ENCODE measurements at regions not wholly inside any gene's neighbourhood (a gene's known extent, or its start where the extent isn't known, plus 50 kb on each side); places are given as distances from the start of the nearest gene placed in this dataset.

DNA sequence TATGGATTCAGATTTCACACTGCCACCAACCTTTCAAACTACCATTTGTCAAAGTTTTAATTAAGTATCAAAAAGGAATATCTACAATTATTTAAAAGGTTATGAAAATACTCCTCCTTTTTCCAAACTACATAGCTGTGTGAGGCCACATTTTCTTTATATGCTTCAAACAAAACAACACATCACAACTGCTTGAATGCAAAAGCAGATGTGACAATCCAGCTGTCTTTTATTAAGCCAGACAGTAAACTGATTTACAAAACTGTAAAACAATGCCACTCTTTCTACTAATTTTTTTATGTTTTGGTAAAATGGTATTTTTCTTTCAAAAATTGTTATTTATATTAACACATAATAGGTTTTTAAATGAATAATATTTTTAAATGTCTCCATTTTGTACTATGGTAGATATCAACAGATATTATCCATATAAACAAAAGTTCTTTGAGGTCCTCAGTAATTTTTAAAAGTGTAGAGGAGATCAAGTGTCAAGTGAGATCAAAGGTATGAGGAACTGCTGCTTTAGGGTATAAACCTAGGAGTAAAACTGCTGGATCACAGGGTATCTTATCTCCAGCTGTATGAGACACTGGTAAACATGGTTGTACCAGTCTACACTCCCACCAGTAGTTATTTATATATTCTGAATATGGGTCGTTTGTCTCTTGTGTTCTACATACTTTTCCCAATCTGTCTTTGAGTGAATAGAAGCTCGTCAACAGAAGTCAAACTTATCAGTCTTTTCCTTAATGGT is 68.8 kb upstream of the SERTAD2 start:
- TF ChIP-seq, protein P1, sequence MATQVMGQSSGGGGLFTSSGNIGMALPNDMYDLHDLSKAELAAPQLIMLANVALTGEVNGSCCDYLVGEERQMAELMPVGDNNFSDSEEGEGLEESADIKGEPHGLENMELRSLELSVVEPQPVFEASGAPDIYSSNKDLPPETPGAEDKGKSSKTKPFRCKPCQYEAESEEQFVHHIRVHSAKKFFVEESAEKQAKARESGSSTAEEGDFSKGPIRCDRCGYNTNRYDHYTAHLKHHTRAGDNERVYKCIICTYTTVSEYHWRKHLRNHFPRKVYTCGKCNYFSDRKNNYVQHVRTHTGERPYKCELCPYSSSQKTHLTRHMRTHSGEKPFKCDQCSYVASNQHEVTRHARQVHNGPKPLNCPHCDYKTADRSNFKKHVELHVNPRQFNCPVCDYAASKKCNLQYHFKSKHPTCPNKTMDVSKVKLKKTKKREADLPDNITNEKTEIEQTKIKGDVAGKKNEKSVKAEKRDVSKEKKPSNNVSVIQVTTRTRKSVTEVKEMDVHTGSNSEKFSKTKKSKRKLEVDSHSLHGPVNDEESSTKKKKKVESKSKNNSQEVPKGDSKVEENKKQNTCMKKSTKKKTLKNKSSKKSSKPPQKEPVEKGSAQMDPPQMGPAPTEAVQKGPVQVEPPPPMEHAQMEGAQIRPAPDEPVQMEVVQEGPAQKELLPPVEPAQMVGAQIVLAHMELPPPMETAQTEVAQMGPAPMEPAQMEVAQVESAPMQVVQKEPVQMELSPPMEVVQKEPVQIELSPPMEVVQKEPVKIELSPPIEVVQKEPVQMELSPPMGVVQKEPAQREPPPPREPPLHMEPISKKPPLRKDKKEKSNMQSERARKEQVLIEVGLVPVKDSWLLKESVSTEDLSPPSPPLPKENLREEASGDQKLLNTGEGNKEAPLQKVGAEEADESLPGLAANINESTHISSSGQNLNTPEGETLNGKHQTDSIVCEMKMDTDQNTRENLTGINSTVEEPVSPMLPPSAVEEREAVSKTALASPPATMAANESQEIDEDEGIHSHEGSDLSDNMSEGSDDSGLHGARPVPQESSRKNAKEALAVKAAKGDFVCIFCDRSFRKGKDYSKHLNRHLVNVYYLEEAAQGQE (IDR thresholded peaks at IDR 0.05): no peak
- TF ChIP-seq, protein P2, sequence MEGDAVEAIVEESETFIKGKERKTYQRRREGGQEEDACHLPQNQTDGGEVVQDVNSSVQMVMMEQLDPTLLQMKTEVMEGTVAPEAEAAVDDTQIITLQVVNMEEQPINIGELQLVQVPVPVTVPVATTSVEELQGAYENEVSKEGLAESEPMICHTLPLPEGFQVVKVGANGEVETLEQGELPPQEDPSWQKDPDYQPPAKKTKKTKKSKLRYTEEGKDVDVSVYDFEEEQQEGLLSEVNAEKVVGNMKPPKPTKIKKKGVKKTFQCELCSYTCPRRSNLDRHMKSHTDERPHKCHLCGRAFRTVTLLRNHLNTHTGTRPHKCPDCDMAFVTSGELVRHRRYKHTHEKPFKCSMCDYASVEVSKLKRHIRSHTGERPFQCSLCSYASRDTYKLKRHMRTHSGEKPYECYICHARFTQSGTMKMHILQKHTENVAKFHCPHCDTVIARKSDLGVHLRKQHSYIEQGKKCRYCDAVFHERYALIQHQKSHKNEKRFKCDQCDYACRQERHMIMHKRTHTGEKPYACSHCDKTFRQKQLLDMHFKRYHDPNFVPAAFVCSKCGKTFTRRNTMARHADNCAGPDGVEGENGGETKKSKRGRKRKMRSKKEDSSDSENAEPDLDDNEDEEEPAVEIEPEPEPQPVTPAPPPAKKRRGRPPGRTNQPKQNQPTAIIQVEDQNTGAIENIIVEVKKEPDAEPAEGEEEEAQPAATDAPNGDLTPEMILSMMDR (IDR thresholded peaks at IDR 0.05; ENCODE audit: low read depth, low read length, missing input control): no peak
- TF ChIP-seq HNF4G (IDR thresholded peaks at IDR 0.05) (no peak), TAF1 (conservative IDR thresholded peaks at IDR 0.05) (no peak), FOXA1 (IDR thresholded peaks at IDR 0.05) (no peak), JUND (IDR thresholded peaks at IDR 0.05) (no peak), HNF4A (conservative IDR thresholded peaks at IDR 0.05) (no peak), GABPA (IDR thresholded peaks at IDR 0.05 in 1 of 2, conservative IDR thresholded peaks at IDR 0.05 in 1 of 2) (no peak)
- TF ChIP-seq, protein P3, sequence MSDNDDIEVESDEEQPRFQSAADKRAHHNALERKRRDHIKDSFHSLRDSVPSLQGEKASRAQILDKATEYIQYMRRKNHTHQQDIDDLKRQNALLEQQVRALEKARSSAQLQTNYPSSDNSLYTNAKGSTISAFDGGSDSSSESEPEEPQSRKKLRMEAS (IDR thresholded peaks at IDR 0.05): no peak

Measured in liver (tissue), 3 donors.